Esophagus squamous epithelium (tissue), 4 donors: ENCODE measurements at regions not wholly inside any gene's neighbourhood (a gene's known extent, or its start where the extent isn't known, plus 50 kb on each side); places are given as distances from the start of the nearest gene placed in this dataset.

Source experiments
- POLR2A ChIP-seq, 4 donors: fragments of 450-650 bp; IDR thresholded peaks; one replicate each; pipeline ENCODE4 v1.6.1; 2017; ENCODE audit warnings: antibody characterized with exemption in 4 of 4, mild to moderate bottlenecking in 4 of 4, moderate library complexity in 3 of 4
- TF ChIP-seq, protein P1 (sequence below), 6 experiments: fragments of 450-650 bp in 4 of 6; fragments of 200-600 bp in 2 of 6; sonication (generic) in 2 of 6; IDR thresholded peaks; one replicate each; pipeline ENCODE4 v1.5.1; 2016 to 2019; ENCODE audit warnings: antibody characterized with exemption in 6 of 6, mild to moderate bottlenecking in 4 of 6, moderate library complexity in 4 of 6

- TF ChIP-seq, protein P1, sequence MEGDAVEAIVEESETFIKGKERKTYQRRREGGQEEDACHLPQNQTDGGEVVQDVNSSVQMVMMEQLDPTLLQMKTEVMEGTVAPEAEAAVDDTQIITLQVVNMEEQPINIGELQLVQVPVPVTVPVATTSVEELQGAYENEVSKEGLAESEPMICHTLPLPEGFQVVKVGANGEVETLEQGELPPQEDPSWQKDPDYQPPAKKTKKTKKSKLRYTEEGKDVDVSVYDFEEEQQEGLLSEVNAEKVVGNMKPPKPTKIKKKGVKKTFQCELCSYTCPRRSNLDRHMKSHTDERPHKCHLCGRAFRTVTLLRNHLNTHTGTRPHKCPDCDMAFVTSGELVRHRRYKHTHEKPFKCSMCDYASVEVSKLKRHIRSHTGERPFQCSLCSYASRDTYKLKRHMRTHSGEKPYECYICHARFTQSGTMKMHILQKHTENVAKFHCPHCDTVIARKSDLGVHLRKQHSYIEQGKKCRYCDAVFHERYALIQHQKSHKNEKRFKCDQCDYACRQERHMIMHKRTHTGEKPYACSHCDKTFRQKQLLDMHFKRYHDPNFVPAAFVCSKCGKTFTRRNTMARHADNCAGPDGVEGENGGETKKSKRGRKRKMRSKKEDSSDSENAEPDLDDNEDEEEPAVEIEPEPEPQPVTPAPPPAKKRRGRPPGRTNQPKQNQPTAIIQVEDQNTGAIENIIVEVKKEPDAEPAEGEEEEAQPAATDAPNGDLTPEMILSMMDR (IDR thresholded peaks at IDR 0.05): no peak
- no peak for TF ChIP-seq POLR2A (IDR thresholded peaks at IDR 0.05)
Observed at GRCh38 chr9:33637881-33638280, 113.8 kb downstream of the ANKRD18B start.
